Ureter (tissue), 1 donor: ENCODE measurements at regions not wholly inside any gene's neighbourhood (a gene's known extent, or its start where the extent isn't known, plus 50 kb on each side); places are given as distances from the start of the nearest gene placed in this dataset.

ENCODE experiments used
- DNase-seq: peaks from one replicate; pipeline ENCODE4 v3.0.0-alpha.2; 2020; ENCODE audit warnings: low spot score
- donor health status: DM: yes; HTN: yes; CAD: no.

- DNase-seq: no peak
Measured at GRCh38 chr10:44243851-44244510, 140.9 kb downstream of the CXCL12 start.

GRCh38 chr10:44242826-44243225 is 142.1 kb downstream of the CXCL12 start:
- DNase-seq: no peak

- DNase-seq: no peak
Measured at GRCh38 chr10:44242091-44242490, 142.8 kb downstream of the CXCL12 start.

- no peak for DNase-seq
Measured at GRCh38 chr10:44240584-44241205, 144.2 kb downstream of the CXCL12 start.

GRCh38 chr10:44238212-44238611 is 146.7 kb downstream of the CXCL12 start:
- DNase-seq: no peak

- no peak for DNase-seq
Measured at GRCh38 chr10:44237364-44238049, 147.4 kb downstream of the CXCL12 start.

GRCh38 chr10:44235363-44235762 is 149.5 kb downstream of the CXCL12 start:
- DNase-seq: no peak

- DNase-seq: no peak
Measured at GRCh38 chr10:44234483-44234875, 150.4 kb downstream of the CXCL12 start.

GRCh38 chr10:44233561-44234482 is 151.1 kb downstream of the CXCL12 start:
- DNase-seq: no peak

- no peak for DNase-seq
Measured at GRCh38 chr10:44217274-44217820, 167.6 kb downstream of the CXCL12 start.

GRCh38 chr10:44216073-44216472 is 168.8 kb downstream of the CXCL12 start:
- no peak for DNase-seq

- DNase-seq: no peak
Measured at GRCh38 chr10:44209811-44210210, 175.1 kb downstream of the CXCL12 start.

- no peak for DNase-seq
Measured at GRCh38 chr10:44207160-44207559, 177.7 kb downstream of the CXCL12 start.

GRCh38 chr10:44206127-44206818 is 178.6 kb downstream of the CXCL12 start:
- DNase-seq: no peak

GRCh38 chr10:44205067-44205466 is 179.8 kb downstream of the CXCL12 start:
- no peak for DNase-seq

GRCh38 chr10:44203535-44203934 is 181.4 kb downstream of the CXCL12 start:
- no peak for DNase-seq

GRCh38 chr10:44202952-44203351 is 181.9 kb downstream of the CXCL12 start:
- no peak for DNase-seq

- no peak for DNase-seq
Measured at GRCh38 chr10:44201656-44202055, 183.2 kb downstream of the CXCL12 start.

GRCh38 chr10:44201011-44201410 is 183.9 kb downstream of the CXCL12 start:
- no peak for DNase-seq

GRCh38 chr10:44199991-44200655 is 184.8 kb downstream of the CXCL12 start:
- no peak for DNase-seq

- no peak for DNase-seq
Measured at GRCh38 chr10:44199267-44199666, 185.6 kb downstream of the CXCL12 start.
